Choroid plexus epithelial cell (primary cell): ENCODE measurements at regions not wholly inside any gene's neighbourhood (a gene's known extent, or its start where the extent isn't known, plus 50 kb on each side); places are given as distances from the start of the nearest gene placed in this dataset.

Experiments
- DNase-seq: peaks from one replicate; pipeline ENCODE4 v3.0.0-alpha.2; 2010; ENCODE audit warnings: low read depth
- H3K4me3 ChIP-seq: 2 replicates; pipeline ENCODE4 v1.5.1; 2011; ENCODE audit warnings: low read depth, mild to moderate bottlenecking, control low read depth, low read length, moderate library complexity
- TF ChIP-seq, protein P1 (sequence below): conservative IDR thresholded peaks from 2 replicates; pipeline ENCODE4 v1.5.1; 2011; ENCODE audit warnings: low read depth, mild to moderate bottlenecking, control low read depth, inconsistent platforms, low read length, moderate library complexity

- no peak for DNase-seq
- no peak overlapping the region for H3K4me3 ChIP-seq
- TF ChIP-seq, protein P1, sequence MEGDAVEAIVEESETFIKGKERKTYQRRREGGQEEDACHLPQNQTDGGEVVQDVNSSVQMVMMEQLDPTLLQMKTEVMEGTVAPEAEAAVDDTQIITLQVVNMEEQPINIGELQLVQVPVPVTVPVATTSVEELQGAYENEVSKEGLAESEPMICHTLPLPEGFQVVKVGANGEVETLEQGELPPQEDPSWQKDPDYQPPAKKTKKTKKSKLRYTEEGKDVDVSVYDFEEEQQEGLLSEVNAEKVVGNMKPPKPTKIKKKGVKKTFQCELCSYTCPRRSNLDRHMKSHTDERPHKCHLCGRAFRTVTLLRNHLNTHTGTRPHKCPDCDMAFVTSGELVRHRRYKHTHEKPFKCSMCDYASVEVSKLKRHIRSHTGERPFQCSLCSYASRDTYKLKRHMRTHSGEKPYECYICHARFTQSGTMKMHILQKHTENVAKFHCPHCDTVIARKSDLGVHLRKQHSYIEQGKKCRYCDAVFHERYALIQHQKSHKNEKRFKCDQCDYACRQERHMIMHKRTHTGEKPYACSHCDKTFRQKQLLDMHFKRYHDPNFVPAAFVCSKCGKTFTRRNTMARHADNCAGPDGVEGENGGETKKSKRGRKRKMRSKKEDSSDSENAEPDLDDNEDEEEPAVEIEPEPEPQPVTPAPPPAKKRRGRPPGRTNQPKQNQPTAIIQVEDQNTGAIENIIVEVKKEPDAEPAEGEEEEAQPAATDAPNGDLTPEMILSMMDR = no peak
These were observed 776.0 kb downstream of the GLUD2 start for GRCh38 chrX:121823406-121823805.

DNA sequence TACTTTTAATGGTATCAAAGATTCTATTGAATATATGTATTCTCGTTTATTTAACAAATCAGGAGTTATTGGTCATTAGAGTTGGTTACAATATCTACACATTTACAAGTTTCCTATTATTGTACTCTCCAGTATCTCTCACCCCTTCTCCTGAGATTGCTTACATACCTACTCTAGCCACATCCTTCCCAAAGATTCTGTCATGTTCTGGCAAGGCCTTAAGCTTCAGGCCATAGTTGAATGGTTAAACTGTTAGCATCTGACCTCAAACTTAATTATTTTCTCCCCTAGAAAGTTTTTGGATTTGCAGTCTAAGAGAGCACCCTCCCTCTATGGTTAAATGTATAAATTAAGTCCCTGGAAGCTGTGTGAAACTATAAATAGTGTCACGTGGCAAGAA is 784.2 kb downstream of the GLUD2 start:
- no peak overlapping the region for H3K4me3 ChIP-seq
- TF ChIP-seq, protein P1 = no peak
- DNase-seq = peak; percentile 37

GRCh38 chrX:121832446-121832845 is 785.0 kb downstream of the GLUD2 start:
- TF ChIP-seq, protein P1 = no peak
- no peak overlapping the region for H3K4me3 ChIP-seq
- peak; percentile 29 for DNase-seq

DNA sequence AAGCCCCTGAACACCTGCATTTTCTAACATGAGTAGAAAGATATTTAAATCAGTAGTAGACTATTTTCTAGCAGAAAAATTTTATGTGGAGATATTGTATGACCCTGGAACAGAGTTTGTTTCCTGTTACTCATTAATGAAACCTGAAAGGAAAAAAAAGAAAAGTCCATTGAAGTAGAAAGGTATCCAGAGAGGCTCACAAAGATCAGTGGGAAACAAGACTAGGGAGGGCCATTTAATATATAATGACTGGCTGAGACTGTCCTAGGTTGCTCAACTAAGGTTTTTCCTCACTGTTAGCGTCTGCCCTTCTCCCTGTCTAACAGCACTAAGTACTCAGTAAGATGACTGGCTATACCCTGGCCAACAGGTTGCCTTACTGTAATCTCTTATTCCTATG is 788.6 kb downstream of the GLUD2 start:
- no peak for DNase-seq
- no peak overlapping the region for H3K4me3 ChIP-seq
- TF ChIP-seq, protein P1 = no peak

GRCh38 chrX:121851033-121851432 is 803.6 kb downstream of the GLUD2 start:
- DNase-seq = peak; percentile 79
- no peak overlapping the region for H3K4me3 ChIP-seq
- TF ChIP-seq, protein P1 = no peak

GRCh38 chrX:121853762-121854613 is 806.6 kb downstream of the GLUD2 start:
- DNase-seq = no peak
- TF ChIP-seq, protein P1 = no peak
- no peak overlapping the region for H3K4me3 ChIP-seq

DNA sequence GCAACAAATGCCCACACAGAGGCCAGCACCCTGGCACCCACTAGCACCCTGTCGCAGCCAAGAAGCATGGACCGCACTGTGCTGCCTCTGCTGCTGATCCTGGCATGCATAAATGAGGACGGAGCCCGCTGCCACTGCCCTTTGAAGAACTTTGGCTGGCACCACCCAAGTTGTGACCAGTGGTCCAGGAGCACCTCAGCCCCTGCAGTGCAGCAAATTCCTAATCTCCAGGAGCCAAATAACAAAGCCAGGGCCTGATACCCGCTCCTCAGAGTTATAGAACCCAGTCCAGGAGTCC is 807.2 kb downstream of the GLUD2 start:
- DNase-seq = no peak
- TF ChIP-seq, protein P1 = no peak

More for the DNA sequence above, 807.2 kb downstream of the GLUD2 start:
- no peak overlapping the region for H3K4me3 ChIP-seq
